GM12892 (cell line): ENCODE measurements at regions not wholly inside any gene's neighbourhood (a gene's known extent, or its start where the extent isn't known, plus 50 kb on each side); places are given as distances from the start of the nearest gene placed in this dataset.

Experiments used
- POLR2A ChIP-seq: IDR thresholded peaks from 2 replicates; pipeline ENCODE4 v1.6.1; 2011; ENCODE audit warnings: low read depth, low read length, control low read depth
- POLR2AphosphoS5 ChIP-seq: IDR thresholded peaks from 2 replicates; pipeline ENCODE4 v1.6.1; 2011; ENCODE audit warnings: low read depth, low read length, control low read depth
- TAF1 ChIP-seq: IDR thresholded peaks from 2 replicates; pipeline ENCODE4 v1.6.1; 2011; ENCODE audit warnings: low read depth, mild to moderate bottlenecking, control low read depth, low read length, borderline replicate concordance

GRCh38 chr16:50458667-50459495, 89.3 kb upstream of the NKD1 start:
- TF ChIP-seq POLR2AphosphoS5, result no peak
- TF ChIP-seq POLR2A, result no peak
- TF ChIP-seq TAF1, result no peak
